Keratinocyte (primary cell): ENCODE measurements at regions not wholly inside any gene's neighbourhood (a gene's known extent, or its start where the extent isn't known, plus 50 kb on each side); places are given as distances from the start of the nearest gene placed in this dataset.

Experiments
- DNase-seq: peaks from one replicate; pipeline ENCODE4 v3.0.0-alpha.2; 2011; ENCODE audit warnings: low read depth, missing footprints, low spot score
- FAIRE-seq: peaks from 2 replicates; lab custom pipeline; 2011; peaks lifted over from hg19 to GRCh38; lab: Jason Lieb, UNC
- H2AFZ ChIP-seq: 2 replicates; pipeline ENCODE4 v1.6.0; 2012; ENCODE audit warnings: low read length, control low read depth, inconsistent platforms; ENCODE audit not compliant: control insufficient read depth
- H3K27ac ChIP-seq: 2 replicates; pipeline ENCODE4 v1.5.1; 2011; ENCODE audit warnings: low read length; ENCODE audit not compliant: control insufficient read depth, insufficient read depth
- H3K27me3 ChIP-seq: 3 replicates; pipeline ENCODE4 v1.6.0; 2011; ENCODE audit warnings: low read length; ENCODE audit not compliant: control insufficient read depth, insufficient read depth; ENCODE audit errors: extremely low read depth
- H3K36me3 ChIP-seq, 2 experiments: 2 replicates in 1 of 2; 3 replicates in 1 of 2; pipeline ENCODE4 v1.5.1; 2011; ENCODE audit warnings: low read length in 2 of 2, mild to moderate bottlenecking in 1 of 2; ENCODE audit not compliant: control insufficient read depth in 2 of 2, insufficient read depth in 2 of 2; ENCODE audit errors: extremely low read depth in 1 of 2
- H3K4me1 ChIP-seq: 3 replicates; pipeline ENCODE4 v1.5.1; 2011; ENCODE audit warnings: low read length; ENCODE audit not compliant: control insufficient read depth, insufficient read depth; ENCODE audit errors: extremely low read depth
- H3K4me2 ChIP-seq: 3 replicates; pipeline ENCODE4 v1.6.0; 2011; ENCODE audit warnings: low read depth, low read length; ENCODE audit not compliant: control insufficient read depth, insufficient read depth; ENCODE audit errors: extremely low read depth
- H3K4me3 ChIP-seq, 3 experiments: fragments of 200-600 bp in 1 of 3; sonication (generic) in 1 of 3; 2 replicates in 2 of 3; 3 replicates in 1 of 3; pipeline ENCODE4 v1.5.1; 2011 to 2016; ENCODE audit warnings: low read length in 3 of 3, mild to moderate bottlenecking in 3 of 3, control low read depth in 2 of 3, inconsistent platforms in 1 of 3, low read depth in 1 of 3, mixed read lengths in 1 of 3, mixed run types in 1 of 3, moderate library complexity in 1 of 3; ENCODE audit not compliant: control insufficient read depth in 2 of 3, insufficient read depth in 2 of 3; ENCODE audit errors: extremely low read depth in 1 of 3
- H3K79me2 ChIP-seq: 2 replicates; pipeline ENCODE4 v1.6.0; 2012; ENCODE audit warnings: low read length; ENCODE audit not compliant: control insufficient read depth, insufficient read depth
- H3K9ac ChIP-seq: 3 replicates; pipeline ENCODE4 v1.6.0; 2011; ENCODE audit warnings: low read length; ENCODE audit not compliant: control insufficient read depth, insufficient read depth; ENCODE audit errors: extremely low read depth
- H3K9me1 ChIP-seq: 3 replicates; pipeline ENCODE4 v1.6.0; 2011; ENCODE audit warnings: low read length; ENCODE audit not compliant: control insufficient read depth, insufficient read depth; ENCODE audit errors: extremely low read depth
- H3K9me3 ChIP-seq: 2 replicates; pipeline ENCODE4 v1.5.1; 2012; ENCODE audit warnings: low read depth, low read length; ENCODE audit not compliant: control insufficient read depth
- H4K20me1 ChIP-seq: 3 replicates; pipeline ENCODE4 v1.6.0; 2011; ENCODE audit warnings: low read length; ENCODE audit not compliant: control insufficient read depth, insufficient read depth; ENCODE audit errors: extremely low read depth
- EZH2 ChIP-seq: IDR thresholded peaks from one replicate; pipeline ENCODE4 v1.6.1; 2012; ENCODE audit warnings: inconsistent platforms, mild to moderate bottlenecking, low read length, moderate library complexity
- dilution Hi-C: fragments of 300-500 bp; cut with MboI; formaldehyde crosslinking; loops from one replicate; pipeline ENCODE4 v1.7.0; 2020; ENCODE audit warnings: low sequenced_read_pairs; ENCODE audit not compliant: extremely low pct_ligation_motif_present
- TF ChIP-seq, protein P1 (sequence below), 3 experiments: IDR thresholded peaks in 1 of 3; conservative IDR thresholded peaks in 1 of 3; optimal IDR thresholded peaks in 1 of 3; 2 replicates in 2 of 3; 3 replicates in 1 of 3; pipeline versions ENCODE3 to v1.5.1; 2011; ENCODE audit warnings: low read length in 3 of 3, mild to moderate bottlenecking in 3 of 3, moderate library complexity in 2 of 3, control low read depth in 1 of 3, inconsistent platforms in 1 of 3; ENCODE audit not compliant: insufficient read depth in 2 of 3; ENCODE audit errors: extremely low read depth in 1 of 3

DNA sequence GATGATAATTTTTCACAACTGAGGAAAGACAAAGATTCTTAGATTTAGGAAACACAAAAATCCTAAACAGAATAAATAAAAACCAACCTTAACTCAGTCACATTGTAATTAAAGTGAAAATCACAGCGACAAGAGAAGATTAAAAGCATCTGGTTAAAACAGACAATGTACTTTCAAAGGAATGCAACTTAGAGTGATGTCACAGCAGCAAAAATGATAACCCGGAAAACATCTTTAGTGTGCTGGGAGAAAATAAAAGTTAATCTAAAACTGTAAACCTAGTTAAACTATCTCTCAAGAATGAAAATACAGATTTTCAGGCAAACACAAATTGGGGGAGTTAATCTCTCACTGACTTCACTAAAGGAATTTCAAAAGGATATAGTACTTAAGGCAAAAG, 76.8 kb upstream of the OGFRL1 start:
- no peaks in the 10 kb centered on the region for H3K79me2 ChIP-seq
- no peak overlapping the region for H3K4me2 ChIP-seq

DNA sequence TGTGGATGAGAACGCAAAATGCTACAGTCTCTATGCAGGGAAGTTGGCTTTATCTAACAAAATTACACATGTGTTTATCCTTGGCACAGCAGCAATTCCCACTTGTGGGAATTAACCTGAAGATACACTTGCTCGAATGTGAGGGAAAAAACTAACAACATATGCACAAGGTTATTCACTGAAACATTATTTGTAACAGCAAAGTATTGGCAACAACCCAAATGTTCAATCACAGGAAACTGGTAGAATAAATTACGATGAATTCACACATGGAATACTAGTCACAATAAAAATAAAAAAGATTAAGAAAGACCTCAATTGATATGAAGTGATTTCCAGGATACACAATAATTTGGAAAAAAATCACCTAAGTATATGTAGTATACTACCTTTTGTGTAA, 68.1 kb upstream of the OGFRL1 start:
- no peaks in the 10 kb centered on the region for H3K4me1 ChIP-seq
- no peak overlapping the region for H3K9ac ChIP-seq
- H3K9me1 ChIP-seq: no peaks in the 10 kb centered on the region
- no peak for TF ChIP-seq EZH2
- TF ChIP-seq, protein P1, sequence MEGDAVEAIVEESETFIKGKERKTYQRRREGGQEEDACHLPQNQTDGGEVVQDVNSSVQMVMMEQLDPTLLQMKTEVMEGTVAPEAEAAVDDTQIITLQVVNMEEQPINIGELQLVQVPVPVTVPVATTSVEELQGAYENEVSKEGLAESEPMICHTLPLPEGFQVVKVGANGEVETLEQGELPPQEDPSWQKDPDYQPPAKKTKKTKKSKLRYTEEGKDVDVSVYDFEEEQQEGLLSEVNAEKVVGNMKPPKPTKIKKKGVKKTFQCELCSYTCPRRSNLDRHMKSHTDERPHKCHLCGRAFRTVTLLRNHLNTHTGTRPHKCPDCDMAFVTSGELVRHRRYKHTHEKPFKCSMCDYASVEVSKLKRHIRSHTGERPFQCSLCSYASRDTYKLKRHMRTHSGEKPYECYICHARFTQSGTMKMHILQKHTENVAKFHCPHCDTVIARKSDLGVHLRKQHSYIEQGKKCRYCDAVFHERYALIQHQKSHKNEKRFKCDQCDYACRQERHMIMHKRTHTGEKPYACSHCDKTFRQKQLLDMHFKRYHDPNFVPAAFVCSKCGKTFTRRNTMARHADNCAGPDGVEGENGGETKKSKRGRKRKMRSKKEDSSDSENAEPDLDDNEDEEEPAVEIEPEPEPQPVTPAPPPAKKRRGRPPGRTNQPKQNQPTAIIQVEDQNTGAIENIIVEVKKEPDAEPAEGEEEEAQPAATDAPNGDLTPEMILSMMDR (optimal IDR thresholded peaks at IDR 0.05 in 1 of 3, IDR thresholded peaks at IDR 0.05 in 1 of 3, conservative IDR thresholded peaks at IDR 0.05 in 1 of 3; ENCODE audit: extremely low read depth in 1 of 3, insufficient read depth in 2 of 3, low read length in 3 of 3): no peak
- H3K4me2 ChIP-seq: no peak overlapping the region
- no peak overlapping the region for H3K4me3 ChIP-seq
- H4K20me1 ChIP-seq: no peaks in the 10 kb centered on the region
- no peak for FAIRE-seq
- dilution Hi-C loops: no loop called here
- DNase-seq: no peak
- no peaks in the 10 kb centered on the region for H3K79me2 ChIP-seq
- no peak overlapping the region for H2AFZ ChIP-seq
- no peaks in the 10 kb centered on the region for H3K9me3 ChIP-seq
- no peaks in the 10 kb centered on the region for H3K27me3 ChIP-seq
- no peak overlapping the region for H3K27ac ChIP-seq
- H3K36me3 ChIP-seq: no peaks in the 10 kb centered on the region

More for the DNA sequence above, 76.8 kb upstream of the OGFRL1 start:
- no peaks in the 10 kb centered on the region for H3K9me1 ChIP-seq
- no peak for TF ChIP-seq EZH2
- TF ChIP-seq, protein P1 (optimal IDR thresholded peaks at IDR 0.05 in 1 of 3, IDR thresholded peaks at IDR 0.05 in 1 of 3, conservative IDR thresholded peaks at IDR 0.05 in 1 of 3; ENCODE audit: extremely low read depth in 1 of 3, insufficient read depth in 2 of 3, low read length in 3 of 3): no peak
- H3K27ac ChIP-seq: no peak overlapping the region
- dilution Hi-C loops: no loop called here
- no peaks in the 10 kb centered on the region for H3K27me3 ChIP-seq
- DNase-seq (no peak), FAIRE-seq (no peak)
- no peaks in the 10 kb centered on the region for H4K20me1 ChIP-seq
- H3K4me1 ChIP-seq: no peaks in the 10 kb centered on the region
- no peaks in the 10 kb centered on the region for H3K9me3 ChIP-seq
- H3K9ac ChIP-seq: no peak overlapping the region
- no peak overlapping the region for H3K4me3 ChIP-seq
- no peaks in the 10 kb centered on the region for H3K36me3 ChIP-seq
- H2AFZ ChIP-seq: no peak overlapping the region
